NB4 (cell line): ENCODE measurements at regions not wholly inside any gene's neighbourhood (a gene's known extent, or its start where the extent isn't known, plus 50 kb on each side); places are given as distances from the start of the nearest gene placed in this dataset.
"Not testable (repeated sequence)": the region's sequence is repeated elsewhere in the genome, so short reads cannot be mapped to it uniquely, and the experiment has no call there.

Source experiments
- DNase-seq: peaks from one replicate; pipeline ENCODE4 v3.0.0; 2010; ENCODE audit warnings: low read depth
- H3K4me3 ChIP-seq: one replicate; pipeline ENCODE4 v1.5.1; 2011; ENCODE audit warnings: mild to moderate bottlenecking, low read depth, low read length, moderate library complexity
- MYC ChIP-seq: IDR thresholded peaks from 2 replicates; pipeline ENCODE4 v1.6.1; 2011; ENCODE audit warnings: low read depth, low read length
- POLR2A ChIP-seq: IDR thresholded peaks from 2 replicates; pipeline ENCODE4 v1.6.1; 2011; ENCODE audit warnings: mild to moderate bottlenecking; ENCODE audit not compliant: insufficient read length; ENCODE audit errors: extremely low read depth
- TF ChIP-seq, protein P1 (sequence below): IDR thresholded peaks from one replicate; pipeline ENCODE4 v1.5.1; 2012; ENCODE audit warnings: low read depth, low read length
- TF ChIP-seq, protein P2 (sequence below): IDR thresholded peaks from 2 replicates; pipeline ENCODE4 v1.6.1; 2011; ENCODE audit warnings: low read depth, low read length

DNA sequence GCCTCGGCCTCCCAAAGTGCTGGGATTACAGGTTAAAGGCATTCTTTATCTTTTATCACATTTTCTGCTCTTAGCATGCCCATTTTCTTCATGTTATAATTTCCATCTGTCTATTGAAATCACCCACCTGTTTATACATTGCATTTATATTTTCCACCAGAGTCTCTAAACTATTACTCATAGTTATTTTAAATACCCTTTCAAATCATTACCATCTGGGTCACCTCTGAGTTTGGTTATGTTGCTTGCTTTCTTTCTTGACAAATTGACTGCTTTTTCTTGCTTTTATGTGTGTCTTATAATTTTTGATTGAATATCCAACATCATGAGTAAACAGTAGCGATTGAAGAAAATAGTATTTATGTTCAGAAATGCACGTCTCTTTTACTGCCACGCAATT lies 71.4 kb downstream of the TMEM270 start:
- H3K4me3 ChIP-seq: no peak overlapping the region
- DNase-seq: no peak
- no peak for TF ChIP-seq MYC
- TF ChIP-seq, protein P1, sequence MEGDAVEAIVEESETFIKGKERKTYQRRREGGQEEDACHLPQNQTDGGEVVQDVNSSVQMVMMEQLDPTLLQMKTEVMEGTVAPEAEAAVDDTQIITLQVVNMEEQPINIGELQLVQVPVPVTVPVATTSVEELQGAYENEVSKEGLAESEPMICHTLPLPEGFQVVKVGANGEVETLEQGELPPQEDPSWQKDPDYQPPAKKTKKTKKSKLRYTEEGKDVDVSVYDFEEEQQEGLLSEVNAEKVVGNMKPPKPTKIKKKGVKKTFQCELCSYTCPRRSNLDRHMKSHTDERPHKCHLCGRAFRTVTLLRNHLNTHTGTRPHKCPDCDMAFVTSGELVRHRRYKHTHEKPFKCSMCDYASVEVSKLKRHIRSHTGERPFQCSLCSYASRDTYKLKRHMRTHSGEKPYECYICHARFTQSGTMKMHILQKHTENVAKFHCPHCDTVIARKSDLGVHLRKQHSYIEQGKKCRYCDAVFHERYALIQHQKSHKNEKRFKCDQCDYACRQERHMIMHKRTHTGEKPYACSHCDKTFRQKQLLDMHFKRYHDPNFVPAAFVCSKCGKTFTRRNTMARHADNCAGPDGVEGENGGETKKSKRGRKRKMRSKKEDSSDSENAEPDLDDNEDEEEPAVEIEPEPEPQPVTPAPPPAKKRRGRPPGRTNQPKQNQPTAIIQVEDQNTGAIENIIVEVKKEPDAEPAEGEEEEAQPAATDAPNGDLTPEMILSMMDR: no peak
- TF ChIP-seq, protein P2, sequence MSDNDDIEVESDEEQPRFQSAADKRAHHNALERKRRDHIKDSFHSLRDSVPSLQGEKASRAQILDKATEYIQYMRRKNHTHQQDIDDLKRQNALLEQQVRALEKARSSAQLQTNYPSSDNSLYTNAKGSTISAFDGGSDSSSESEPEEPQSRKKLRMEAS: no peak

GRCh38 chr7:73933091-73933490 lies 72.1 kb downstream of the TMEM270 start:
- H3K4me3 ChIP-seq: no peak overlapping the region
- TF ChIP-seq, protein P1: no peak
- TF ChIP-seq, protein P2: no peak
- no peak for TF ChIP-seq MYC
- no peak for TF ChIP-seq POLR2A
- no peak for DNase-seq

- DNase-seq: no peak
- TF ChIP-seq, protein P2: no peak
- TF ChIP-seq MYC: no peak
- TF ChIP-seq, protein P1: no peak
- no peak for TF ChIP-seq POLR2A
- no peak overlapping the region for H3K4me3 ChIP-seq
These were observed 76.0 kb downstream of the TMEM270 start for GRCh38 chr7:73936967-73937366.

GRCh38 chr7:73937650-73938049 lies 76.7 kb downstream of the TMEM270 start:
- not testable (repeated sequence) for DNase-seq

GRCh38 chr7:73939528-73939927 lies 78.6 kb downstream of the TMEM270 start:
- no peak overlapping the region for H3K4me3 ChIP-seq
- TF ChIP-seq MYC: no peak
- TF ChIP-seq POLR2A: no peak
- TF ChIP-seq, protein P2: no peak
- TF ChIP-seq, protein P1: no peak
- DNase-seq: no peak

More at GRCh38 chr7:73937650-73938049, 76.7 kb downstream of the TMEM270 start:
- H3K4me3 ChIP-seq: not testable (repeated sequence)

DNA sequence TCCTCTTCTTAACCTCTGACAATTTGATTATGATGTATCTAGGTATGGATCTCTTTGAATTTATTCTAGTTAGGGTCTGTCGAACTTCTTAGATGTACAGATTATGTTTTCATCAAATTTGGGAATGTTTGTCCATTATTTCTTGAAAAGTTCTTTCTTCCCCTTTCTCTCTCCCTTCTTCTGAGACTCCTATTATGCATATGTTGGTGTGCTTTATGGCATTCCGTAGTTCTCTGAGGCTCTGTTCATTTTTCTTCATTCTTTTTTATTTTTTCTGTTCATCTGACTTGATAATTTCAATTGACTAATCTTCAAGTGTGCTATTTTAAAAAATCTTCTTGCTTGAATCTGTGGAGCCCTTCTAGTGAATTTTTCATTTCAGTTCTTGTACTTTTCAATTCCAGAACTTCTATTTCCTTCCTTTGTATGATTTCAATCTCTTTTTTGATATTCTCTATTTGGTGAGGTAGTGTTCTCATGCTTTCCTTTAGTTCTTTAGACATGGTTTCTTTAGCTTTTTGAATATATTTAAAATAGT lies 79.8 kb downstream of the TMEM270 start:
- H3K4me3 ChIP-seq: no peak overlapping the region
- DNase-seq: no peak
- no peak for TF ChIP-seq POLR2A
- TF ChIP-seq, protein P2: no peak
- TF ChIP-seq MYC: no peak
- TF ChIP-seq, protein P1: no peak
